HFF-Myc (cell line): ENCODE measurements at regions not wholly inside any gene's neighbourhood (a gene's known extent, or its start where the extent isn't known, plus 50 kb on each side); places are given as distances from the start of the nearest gene placed in this dataset.
"Not testable (repeated sequence)": the region's sequence is repeated elsewhere in the genome, so short reads cannot be mapped to it uniquely, and the experiment has no call there.

Experiments
- DNase-seq: peaks from one replicate; pipeline ENCODE4 v3.0.0-alpha.2; 2011; ENCODE audit warnings: low read depth; ENCODE audit errors: extremely low read depth
- H3K4me3 ChIP-seq: replicated peaks from 2 replicates; pipeline ENCODE4 v1.5.1; 2011; ENCODE audit warnings: low read depth, mild to moderate bottlenecking, control low read depth, low read length
- TF ChIP-seq, protein P1 (sequence below): IDR thresholded peaks from 2 replicates; pipeline ENCODE4 v1.5.1; 2012; ENCODE audit warnings: mild to moderate bottlenecking, low read depth, low read length, control low read depth; ENCODE audit errors: missing control alignments

DNA sequence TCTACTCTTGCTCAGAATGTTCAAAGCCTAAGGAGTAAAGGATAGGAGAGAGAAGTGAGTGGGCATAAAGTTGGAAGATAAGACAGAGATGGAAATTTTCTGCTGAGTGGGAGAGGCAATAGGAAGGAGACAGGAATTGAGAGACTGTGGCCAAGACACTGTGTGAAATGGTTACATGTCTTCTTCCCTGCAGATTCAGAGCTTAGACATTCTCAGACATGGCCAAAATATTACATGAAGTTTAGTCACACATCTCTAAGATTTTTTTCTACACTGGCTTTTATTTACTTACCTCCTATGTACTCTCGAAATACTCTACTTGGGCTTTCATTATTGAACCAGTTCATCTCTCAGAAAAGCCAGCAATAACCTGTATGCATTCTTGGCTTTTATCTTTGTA lies 363.0 kb upstream of the FANCL start:
- H3K4me3 ChIP-seq = no peak overlapping the region
- TF ChIP-seq, protein P1, sequence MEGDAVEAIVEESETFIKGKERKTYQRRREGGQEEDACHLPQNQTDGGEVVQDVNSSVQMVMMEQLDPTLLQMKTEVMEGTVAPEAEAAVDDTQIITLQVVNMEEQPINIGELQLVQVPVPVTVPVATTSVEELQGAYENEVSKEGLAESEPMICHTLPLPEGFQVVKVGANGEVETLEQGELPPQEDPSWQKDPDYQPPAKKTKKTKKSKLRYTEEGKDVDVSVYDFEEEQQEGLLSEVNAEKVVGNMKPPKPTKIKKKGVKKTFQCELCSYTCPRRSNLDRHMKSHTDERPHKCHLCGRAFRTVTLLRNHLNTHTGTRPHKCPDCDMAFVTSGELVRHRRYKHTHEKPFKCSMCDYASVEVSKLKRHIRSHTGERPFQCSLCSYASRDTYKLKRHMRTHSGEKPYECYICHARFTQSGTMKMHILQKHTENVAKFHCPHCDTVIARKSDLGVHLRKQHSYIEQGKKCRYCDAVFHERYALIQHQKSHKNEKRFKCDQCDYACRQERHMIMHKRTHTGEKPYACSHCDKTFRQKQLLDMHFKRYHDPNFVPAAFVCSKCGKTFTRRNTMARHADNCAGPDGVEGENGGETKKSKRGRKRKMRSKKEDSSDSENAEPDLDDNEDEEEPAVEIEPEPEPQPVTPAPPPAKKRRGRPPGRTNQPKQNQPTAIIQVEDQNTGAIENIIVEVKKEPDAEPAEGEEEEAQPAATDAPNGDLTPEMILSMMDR = no peak
- DNase-seq = no peak

DNA sequence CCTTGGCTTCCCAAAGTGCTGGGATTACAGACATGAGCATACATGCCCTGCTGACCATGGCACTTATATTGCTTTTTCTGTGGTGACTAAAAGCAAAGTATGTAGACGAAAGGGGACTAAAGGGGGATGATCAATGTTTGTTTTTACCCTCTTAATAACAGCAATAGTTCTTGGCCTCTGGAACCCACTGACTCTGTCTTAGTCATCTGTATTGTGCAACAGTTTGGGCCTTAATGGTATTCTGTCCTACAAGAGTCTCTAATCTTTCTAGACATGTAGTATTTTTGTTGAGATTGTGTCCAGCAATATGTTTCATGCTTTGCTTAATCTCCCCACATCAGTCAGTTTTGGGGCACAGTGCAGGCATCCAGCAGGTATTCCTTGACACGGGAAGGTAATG lies 359.9 kb upstream of the FANCL start:
- H3K4me3 ChIP-seq = no peak overlapping the region
- DNase-seq = no peak
- TF ChIP-seq, protein P1 = no peak

DNA sequence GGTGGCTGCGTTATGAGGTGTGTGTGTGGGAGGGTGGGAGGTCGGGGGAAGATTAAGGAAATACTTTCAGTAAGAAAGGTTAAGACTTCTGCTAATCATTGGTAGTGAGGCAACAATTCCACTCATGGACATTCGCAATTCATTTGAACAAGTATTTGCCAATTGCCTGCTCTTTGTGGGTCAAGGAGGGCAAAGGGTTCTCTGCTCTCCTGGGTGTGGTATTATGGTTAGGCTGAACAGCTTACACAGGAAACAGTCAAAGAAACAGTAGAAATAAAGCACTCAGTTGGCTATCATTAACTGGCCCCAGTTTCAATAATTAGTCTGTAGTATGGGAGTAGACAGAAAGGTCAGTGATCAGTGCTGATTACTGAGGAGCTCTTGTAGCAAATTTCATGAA lies 357.0 kb upstream of the FANCL start:
- TF ChIP-seq, protein P1 = no peak
- no peak for DNase-seq
- no peak overlapping the region for H3K4me3 ChIP-seq

DNA sequence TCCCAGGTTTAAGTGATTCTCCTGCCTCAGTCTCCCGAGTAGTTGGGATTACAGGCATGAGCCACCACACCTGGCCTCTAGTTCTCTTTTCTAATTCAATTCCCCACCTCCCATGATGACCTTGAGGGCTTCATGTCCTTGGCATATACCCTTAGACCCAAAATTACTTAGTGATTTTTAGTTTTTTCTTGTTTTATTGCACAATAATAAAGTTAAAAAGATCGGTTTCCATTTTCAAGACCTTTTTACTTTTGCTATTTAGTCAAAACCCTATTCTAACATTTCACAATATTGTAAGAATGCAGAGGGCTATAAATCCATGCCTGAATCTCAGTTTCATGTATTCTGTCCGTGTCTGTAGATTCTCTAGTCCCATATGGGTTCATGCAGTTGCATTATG lies 354.6 kb upstream of the FANCL start:
- no peak for DNase-seq
- TF ChIP-seq, protein P1 = no peak
- H3K4me3 ChIP-seq = no peak overlapping the region

DNA sequence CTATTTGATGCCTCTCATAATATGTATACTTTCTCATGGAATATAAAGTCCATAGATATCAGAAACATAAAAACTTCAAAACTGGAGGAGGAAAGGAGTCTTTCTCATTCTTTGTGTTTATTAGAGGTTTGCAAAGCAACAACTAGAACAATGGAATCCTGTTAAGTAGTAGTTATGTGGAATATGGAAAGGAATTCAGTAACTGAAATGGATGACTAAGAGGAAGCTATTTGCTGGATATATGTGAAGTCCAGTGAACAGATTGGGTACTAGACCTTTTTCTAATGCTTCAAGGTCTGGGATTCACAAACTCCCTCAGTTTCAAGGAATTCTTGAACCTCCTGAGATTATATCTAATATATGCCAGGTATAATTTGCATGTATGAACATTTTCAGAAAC lies 353.6 kb upstream of the FANCL start:
- no peak overlapping the region for H3K4me3 ChIP-seq
- TF ChIP-seq, protein P1 = no peak
- DNase-seq = no peak

DNA sequence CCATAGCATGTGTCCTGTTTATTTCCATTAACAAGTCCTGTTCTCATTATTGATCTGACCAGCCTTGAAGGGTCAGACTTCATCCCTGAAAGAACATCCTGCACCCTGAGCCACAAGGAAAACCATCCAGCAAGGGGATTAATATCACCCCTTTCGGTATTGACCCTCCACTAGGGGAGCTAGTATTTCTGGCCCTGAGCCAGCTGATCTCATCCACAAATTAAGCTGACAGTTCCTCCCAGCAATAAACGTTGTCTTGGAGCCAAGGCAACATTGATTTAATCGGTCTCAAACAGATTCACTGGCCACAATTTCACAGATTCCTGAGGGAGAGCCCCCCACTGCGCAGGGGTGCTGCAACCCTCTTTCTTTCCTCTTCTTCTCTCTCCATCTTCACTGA lies 353.1 kb upstream of the FANCL start:
- H3K4me3 ChIP-seq = no peak overlapping the region
- TF ChIP-seq, protein P1 = peak; percentile 29
- DNase-seq = peak; percentile 6

DNA sequence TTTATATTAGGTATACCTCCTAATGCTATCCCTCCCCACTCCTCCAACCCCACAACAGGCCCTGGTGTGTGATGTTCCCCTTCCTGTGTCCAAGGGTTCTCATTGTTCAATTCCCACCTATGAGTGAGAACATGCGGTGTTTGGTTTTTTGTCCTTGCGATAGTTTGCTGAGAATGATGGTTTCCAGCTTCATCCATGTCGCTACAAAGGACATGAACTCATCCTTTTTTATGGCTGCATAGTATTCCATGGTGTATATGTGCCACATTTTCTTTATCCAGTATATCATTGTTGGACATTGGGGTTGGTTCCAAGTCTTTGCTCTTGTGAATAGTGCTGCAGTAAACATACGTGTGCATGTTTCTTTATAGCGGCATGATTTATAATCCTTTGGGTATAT lies 345.1 kb upstream of the FANCL start:
- H3K4me3 ChIP-seq = not testable (repeated sequence)

More for the DNA sequence above, 345.1 kb upstream of the FANCL start:
- DNase-seq = not testable (repeated sequence)
